NCI-H82 treated with DMSO at 0.1 percent for 48 hours (cell line): ENCODE measurements at regions not wholly inside any gene's neighbourhood (a gene's known extent, or its start where the extent isn't known, plus 50 kb on each side); places are given as distances from the start of the nearest gene placed in this dataset.
A peak's percentile ranks its signal among the peaks of the same experiment; 100 is the strongest.

ENCODE experiments used
- DNase-seq: peaks from one replicate; lab custom pipeline; 2025; ENCODE audit not compliant: unreplicated experiment; lab: John Stamatoyannopoulos, UW

DNA sequence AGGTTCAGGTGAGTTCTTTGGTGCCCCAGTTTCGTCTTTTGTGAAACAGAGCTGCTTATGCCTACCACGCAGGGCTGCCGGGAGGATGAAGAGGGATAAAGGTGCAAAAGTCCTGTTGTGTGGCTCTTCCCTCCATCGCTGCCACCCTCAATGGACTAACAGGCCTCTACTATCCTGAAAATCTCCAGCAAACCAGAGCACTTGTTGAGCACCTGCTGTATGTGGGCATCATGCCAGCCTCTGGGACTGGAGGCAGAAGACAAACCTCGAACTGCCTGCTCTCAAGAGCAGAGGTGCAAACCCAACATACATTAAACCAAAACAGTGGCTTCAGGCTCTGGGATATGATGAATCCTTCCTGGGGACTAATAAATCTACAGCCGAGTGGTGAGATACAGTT is 174.1 kb downstream of the ACTL8 start:
- no peak for DNase-seq

DNA sequence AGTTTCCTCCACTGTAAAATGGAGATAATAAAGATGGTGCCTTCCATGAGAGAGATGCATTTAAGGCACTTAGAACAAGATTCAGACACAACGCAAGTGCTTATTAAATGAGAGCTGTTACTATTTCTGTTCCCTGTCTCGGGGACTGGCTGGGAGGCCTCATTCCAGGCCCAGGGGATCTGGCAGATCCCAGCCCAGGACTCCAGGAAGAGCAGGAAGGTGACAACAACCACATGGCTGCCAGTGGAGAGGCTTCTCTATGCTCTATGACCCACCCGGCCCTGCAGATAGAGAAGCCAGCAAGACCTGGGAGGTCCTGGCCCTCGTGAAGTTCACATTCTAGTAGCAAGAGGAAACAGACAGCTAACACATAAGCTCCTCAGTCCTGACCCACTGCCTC is 175.5 kb downstream of the ACTL8 start:
- no peak for DNase-seq

DNA sequence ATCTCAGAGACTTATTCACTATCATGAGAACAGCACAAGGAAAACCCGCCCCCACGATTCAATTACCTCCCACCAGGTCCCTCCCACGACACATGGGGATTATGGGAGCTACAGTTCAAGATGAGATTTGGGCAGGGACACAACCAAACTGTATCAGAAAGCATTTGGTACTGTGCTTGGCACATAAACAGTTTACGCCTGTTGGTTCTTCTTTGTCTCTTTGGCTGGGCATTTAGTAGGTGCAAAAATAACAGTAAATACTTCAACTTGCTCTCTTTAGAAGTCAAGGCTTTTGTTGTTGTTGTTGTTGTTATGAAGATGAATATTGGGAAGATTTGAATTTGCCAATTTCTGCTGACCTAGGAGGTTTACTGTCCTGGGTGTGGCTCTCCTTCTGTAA is 175.4 kb upstream of the IGSF21 start:
- DNase-seq = no peak

DNA sequence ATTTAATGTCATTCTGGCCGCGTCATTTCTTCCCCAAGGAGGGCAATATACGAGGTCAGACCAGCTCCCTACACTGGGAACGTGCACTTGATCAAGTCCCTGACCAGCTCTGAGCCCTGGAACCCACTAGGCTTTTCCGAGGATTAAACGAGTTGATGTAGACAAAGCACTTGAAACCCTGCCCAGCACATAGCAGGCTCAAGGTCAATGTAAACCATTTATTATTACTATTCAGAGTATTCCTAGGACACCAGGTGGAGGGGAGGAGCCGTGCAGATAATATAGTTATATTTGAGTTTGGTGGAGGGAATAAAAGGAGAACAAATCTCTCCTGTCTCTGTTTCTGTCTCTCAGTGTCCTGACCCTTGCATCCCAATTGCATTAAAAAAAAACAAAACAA is 174.1 kb upstream of the IGSF21 start:
- no peak for DNase-seq

DNA sequence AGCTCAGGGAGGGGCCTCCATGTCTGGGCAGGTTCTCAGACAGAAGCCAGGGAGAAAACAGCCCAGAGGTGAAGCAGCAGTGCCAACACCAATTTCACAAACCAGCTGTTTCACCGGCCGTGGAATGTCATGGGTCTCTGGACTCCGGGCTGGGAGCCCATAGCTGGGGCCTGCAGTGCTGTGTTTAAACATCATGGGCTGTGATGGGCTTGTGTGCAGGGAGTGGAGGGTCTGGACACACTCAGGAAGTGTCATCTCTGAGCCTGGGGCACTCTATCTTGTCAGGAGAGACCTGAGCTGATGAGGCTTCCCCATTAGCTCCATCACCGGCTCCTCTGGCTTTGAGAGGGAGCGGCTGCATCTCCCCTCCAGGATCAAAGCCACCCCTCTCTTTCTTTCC is 173.6 kb upstream of the IGSF21 start:
- DNase-seq = no peak

DNA sequence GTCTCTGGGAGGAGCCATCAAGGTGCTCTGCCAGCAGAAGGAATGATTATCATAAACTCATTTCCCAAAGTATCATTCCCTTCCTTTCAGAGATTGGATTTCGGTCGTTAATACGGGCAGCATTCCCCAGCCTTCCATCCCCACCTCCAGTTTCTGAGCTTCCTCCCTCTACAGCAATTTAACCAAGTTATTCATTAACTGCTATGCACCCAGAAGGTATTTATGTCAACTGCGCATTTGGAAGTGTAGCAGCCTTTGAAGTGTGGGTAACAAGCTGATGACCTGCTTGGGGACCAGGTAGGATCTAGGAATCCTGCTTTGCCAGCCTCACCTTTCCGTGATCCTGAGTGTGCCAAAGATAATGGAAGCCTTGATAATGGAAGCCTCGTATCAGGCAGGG is 172.4 kb upstream of the IGSF21 start:
- no peak for DNase-seq

DNA sequence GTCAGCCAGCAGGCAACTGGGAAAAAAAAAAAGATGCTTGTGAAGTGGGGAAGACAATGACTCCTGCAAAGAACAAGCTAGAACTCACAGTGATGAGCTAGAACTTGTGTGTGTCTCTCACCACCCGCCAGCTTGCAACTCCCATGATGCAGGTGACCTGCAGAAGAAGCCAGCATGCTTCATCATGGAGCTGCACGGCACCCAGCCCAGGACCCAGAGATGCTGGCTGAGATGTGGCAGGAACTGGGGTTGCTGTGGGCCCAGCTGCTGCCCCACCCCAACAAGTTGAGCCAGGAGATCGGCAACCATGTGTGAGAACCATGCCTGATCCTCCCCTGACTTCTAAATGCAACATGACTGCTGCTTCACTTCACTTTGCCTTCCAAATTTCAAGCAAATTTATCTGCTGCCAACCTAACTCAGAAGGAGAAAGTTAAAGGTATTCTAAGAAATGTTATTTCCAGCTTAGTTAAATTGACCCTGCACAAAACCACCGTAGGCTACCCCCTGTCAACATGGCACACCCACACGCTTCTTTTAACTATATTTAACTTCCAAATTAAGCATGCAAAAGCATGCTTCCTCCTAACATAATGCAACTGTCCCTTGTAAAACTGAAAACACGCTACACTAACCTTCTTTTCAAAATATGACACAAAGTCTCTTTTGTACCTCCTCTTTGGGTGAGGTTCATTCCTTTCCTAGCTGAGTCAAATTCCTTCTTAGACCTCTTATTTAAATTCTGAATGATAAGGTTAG is 166.0 kb upstream of the IGSF21 start:
- DNase-seq = no peak

DNA sequence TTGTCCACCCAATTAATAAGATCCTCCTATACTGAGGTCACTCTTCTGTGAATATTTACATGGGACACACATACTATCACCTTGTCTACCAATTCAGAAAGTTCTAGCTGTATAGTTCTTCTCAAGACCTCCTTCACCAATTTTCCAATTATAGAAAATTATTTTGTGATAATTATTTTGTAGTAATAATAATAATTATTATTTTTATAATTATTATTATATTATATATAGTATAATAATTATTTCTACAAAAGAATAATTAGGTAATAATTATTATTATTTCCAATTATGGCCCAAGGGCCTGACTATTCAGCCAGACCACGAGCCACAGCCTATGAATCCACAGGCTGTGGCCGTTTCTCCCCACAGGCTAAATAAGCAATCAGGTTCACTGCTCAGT is 164.1 kb upstream of the IGSF21 start:
- DNase-seq = no peak

DNA sequence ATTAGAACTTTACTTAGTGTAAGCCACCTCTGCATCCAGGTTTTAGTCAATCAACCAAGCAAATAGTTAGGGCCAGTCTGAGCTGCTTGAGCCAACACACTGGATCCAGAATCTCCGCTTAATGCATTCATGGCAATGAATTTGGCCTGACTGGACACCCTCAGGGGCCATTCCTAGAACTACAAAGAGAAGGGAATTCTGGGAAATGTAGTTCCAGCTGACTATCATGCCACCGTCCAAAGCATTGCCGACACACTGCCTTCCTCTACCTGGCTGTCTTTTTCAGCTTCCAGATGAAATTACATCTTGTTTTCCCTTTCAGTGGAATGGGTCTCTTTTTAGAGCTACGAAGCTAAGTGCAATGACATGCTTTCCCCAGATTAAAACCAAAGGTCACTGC is 163.0 kb upstream of the IGSF21 start:
- no peak for DNase-seq

DNA sequence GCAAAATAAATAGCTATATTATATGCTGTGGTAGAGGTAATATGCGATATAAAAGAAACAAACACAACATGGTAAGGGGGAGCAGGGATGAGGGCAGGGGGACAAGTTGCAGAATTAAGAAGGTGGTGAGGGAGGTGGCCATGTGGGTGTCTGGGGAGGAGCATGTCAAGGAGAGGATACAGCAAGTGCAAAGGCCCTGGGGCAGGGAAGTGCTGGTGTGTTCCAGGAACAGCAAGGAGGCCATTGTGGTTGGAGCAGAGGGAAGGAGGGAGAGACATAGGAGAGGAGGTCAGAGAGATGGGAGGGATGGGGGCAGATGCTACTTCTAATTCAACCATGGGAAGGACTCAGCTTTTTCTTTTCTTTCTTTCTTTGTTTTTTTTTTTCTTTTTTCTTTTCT is 161.2 kb upstream of the IGSF21 start:
- no peak for DNase-seq

DNA sequence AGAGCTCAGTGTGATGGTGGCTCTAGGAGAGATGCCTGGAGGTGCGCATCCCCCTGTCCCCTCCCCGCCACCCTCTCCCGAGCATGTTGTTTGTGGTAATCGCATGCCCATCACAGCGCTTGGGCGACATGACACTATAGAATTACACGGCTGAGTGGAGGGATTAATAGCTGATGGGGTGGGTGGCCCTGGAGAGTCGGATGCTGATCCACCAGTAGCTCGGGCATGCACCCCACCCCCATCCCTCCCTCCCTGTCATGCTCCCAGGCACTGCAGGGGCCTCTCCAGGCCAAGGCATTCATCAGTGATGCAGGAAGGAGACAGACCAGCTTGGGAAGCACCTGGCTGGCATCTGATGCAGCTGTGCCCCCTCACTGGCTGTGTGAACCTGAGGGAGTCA is 159.0 kb upstream of the IGSF21 start:
- DNase-seq = peak; percentile 48

DNA sequence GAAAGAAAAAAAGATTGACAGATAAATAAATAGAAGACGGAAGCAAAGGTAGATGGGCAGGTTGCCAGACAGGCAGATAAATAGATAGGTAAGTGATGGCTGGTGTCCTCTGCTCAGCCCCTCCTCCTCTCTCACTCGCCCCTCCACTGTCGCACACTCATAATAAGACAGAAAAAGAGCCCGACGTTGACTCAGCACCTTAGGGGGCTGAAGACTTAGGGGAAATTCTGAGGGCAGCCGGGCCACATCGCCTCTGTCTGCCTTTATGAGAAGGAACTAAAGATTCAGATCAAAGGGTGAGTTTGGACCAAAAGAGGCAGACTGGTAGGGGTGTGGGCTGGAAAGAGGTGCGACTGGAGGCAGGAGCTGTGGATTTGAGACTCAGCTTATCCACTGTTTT is 158.1 kb upstream of the IGSF21 start:
- DNase-seq = no peak

DNA sequence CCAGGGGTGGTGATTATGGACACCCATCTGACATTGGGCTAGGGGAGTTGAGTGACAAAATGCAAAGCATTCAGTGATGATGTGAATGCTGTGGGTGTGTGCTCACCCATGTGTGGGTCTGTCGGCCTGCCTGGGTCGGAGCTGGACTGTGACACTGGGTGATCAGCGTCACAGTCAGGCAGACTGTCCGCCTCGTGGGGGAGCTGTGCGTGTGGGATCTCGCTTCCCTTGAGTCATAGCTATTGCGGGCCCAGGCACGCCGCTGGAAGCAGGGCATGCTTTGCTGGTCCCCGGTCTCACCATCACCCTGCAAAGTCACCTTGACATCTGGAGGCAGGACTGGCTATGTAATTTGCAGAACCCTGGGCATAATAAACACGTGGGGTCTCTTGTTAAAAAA is 156.9 kb upstream of the IGSF21 start:
- DNase-seq = no peak

DNA sequence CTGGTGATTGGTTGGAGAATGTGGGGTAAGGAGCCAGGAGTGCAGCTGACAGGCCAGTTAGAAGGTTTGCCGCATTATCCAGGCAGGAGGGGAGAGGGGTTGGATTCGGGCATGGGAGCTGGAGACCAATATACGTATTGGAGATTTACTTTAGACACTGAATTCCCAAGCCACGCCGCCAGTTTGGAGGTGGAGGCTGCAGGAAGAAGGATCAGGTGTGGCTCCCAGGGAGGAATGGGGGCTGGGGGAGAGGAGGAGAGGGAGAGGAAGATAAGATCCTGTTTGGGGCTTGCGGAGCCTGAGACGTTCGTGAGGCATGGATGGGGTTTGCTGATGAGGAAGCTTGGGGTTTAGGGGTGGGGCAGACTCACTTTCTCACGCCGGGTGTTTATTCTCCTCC is 155.1 kb upstream of the IGSF21 start:
- DNase-seq = no peak

DNA sequence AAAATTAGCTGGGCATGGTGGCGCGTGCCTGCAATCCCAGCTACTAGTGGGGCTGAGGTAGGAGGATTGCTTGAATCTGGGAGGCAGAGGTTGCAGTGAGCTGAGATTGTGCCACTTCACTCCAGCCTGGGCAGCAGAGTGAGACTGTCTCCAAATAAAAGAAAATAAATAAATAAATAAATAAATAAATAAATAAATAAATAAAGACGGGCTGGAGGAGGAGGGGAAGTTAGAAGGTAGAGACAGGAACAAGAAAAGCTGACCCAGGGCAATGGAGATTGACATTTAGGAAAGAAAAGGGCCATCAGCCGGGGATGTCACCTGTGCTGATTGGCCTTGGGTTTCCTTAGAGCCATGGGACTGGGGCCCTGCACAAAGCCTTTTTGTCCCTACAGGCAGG is 153.7 kb upstream of the IGSF21 start:
- DNase-seq = no peak

DNA sequence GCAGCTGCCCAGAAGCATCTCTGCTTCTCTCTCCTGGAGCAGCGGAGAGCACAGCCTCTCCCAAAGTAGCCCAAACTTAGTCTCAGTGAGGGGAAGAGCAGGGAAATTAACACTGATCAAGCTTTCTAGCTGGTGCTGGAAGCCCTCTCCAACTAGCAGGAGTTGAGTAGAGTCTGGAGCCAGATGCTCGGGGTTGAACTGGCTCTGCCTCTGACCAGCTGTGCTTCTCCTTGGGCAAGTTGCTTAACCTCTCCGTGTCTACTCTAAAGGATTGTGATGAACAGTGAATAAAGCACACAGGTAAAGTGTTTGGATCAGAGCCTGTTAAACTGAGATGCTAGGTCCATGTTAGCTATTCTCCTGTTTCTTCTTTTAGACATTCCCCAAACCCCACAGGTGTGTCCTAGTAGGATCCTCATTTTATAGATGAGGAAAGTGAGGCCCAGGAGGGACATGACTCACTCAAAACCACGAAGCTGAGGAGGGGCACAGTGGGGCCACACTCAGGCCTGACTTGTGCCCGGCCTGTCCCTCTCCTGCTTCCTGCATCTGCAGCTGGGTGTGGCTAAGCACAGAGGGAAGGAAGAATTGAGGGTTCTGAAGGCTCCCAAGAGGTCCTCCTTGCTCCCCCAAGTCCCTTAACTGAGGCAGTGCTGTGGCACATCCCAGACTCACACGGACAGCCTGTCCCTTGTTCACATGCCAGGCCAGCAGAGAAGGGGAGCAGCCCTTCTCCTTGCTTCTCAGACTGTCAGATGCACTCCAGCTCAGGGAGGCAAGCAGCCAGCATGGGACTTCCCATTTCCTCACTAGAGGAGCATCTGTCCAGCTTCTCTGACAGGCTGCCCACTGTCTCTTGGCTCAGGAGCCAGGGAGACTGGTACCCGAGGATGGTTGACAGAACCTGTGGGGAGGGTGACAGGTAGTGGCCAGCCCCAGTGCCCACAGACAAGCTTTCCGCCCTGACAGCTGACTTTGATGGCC is 152.0 kb upstream of the IGSF21 start:
- DNase-seq = no peak

DNA sequence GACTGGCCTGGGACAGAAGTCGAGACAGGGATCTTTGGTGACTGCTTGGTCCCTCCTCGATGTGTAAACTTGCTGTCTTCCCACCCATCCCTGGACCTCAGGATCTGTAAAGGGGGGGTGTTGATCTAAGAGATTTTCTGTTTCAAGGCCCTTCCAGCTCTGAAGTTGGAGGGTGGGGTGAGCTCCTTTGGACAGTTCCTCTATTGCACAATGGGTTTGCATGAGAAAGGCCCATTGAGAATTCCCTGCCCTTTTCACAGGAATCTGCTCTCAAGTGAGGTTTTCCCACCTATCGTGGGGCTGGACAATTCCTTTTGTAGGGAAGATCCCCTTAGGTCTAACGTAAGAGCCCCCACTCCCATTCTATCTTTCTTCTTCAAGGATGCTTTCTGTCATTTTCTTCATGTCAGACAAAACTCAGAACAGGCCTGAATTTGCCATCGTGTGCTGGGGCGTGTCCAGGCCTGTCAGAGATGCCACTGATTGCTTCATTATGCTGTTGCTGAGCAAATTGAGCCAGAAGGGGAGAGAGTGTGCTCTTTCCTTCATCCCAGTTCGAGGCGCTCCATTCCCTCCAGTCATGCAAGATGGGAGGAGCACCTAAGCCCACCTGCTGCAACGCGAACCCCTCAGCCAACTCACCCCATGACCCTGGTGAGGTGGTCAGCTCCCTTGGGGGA is 149.9 kb upstream of the IGSF21 start:
- no peak for DNase-seq

DNA sequence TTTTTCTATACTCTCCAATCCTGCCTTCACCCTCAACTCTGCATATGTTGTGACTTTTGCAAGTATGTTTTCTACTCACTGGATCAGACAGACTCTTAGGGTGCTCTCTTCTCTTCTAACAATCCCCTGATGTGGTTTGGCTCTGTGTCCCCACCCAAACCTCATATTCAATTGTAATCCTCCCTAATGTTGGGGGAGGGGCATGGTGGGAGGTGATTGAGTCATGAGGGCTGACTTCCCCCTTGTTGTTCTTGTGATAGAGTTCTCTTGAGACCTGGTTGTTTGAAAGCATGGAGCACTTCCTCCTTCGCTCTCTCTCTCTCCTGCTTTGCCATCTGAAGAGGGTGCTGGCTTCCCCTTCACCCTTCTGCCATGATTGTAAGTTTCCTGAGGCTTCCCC is 148.9 kb upstream of the IGSF21 start:
- no peak for DNase-seq

DNA sequence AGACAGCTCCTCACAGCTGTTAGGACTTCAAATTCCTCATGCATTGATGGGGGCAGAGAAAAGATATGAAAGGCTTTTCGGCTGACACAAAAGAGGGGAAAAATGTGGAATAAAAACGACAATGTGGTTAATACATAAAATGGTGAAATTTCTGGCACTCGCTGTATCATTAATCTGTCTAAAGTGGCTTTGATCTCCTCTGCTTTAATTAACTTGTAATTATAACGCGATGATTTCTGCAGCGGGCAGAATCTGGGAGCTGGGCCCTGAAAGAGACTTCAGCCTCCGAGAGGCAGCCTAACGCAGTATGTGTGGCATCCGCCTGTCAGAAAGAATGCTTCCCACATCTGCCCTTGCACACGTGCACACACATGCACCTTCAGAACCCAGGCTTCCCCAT is 144.1 kb upstream of the IGSF21 start:
- no peak for DNase-seq

DNA sequence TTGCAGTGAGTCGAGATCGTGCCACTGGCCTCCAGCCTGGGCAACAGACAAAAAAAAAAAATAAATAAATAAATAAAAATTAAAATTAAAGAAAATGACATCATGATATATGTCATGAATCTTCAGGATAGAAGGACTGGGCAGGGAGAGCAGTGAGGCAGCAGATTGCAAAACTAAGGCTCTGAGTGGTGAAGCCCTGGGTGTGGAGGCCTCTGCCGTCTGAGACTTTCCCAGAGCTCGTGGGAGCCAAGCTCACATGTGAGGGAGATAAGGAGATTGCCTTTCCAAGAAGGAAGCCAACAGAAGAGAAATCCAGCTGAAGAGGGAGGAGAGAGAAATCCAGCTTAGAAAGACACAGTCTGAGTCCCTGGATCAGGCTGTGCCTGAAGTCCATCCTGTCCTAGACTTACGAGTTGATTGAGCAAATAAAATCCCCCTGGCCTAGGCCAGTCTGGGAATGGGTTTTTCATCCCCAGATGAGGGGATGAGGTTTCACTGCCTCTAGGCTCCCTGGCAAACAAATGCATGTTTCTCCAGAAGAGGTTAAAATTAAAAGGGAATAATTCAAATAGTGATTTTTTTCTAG is 142.0 kb upstream of the IGSF21 start:
- no peak for DNase-seq

DNA sequence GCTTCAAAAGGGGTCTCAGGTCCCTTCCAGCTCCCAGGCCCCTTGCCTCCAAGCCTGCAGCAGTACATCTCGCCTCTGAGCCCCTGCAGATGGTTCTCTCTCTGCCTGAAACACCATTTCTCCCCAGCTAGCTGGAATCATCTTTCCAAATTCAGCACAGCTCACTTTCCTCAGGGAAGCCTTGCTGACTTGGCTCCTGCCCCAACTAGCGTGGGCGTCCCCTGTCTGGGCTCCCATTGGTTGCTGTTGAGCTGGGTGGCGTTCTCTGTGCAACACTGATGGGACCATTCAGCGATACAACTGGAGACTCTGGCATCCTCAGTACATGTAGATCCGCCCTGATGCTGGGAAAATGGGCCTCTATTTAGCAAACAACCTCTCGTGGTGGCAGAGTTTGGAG is 141.3 kb upstream of the IGSF21 start:
- DNase-seq = no peak
